DOHH2 (cell line): ENCODE measurements at regions not wholly inside any gene's neighbourhood (a gene's known extent, or its start where the extent isn't known, plus 50 kb on each side); places are given as distances from the start of the nearest gene placed in this dataset.
A peak's percentile ranks its signal among the peaks of the same experiment; 100 is the strongest.

Experiments used
- H3F3A ChIP-seq: fragments of 200-600 bp; sonication (generic), shearing (Covaris generic); 2 replicates; pipeline ENCODE4 v1.6.0; 2016; ENCODE audit warnings: antibody characterized with exemption, mild to moderate bottlenecking; ENCODE audit not compliant: control insufficient read depth, insufficient read depth
- H3K27ac ChIP-seq: fragments of 200-600 bp; sonication (generic); 2 replicates; pipeline ENCODE4 v1.5.1; 2014; ENCODE audit warnings: low read depth, mild to moderate bottlenecking, low read length, moderate library complexity
- H3K27me3 ChIP-seq: fragments of 200-600 bp; sonication (generic); 2 replicates; pipeline ENCODE4 v1.6.1; 2014; ENCODE audit warnings: mild to moderate bottlenecking, low read length, mixed read lengths; ENCODE audit not compliant: control insufficient read depth
- H3K36me3 ChIP-seq: fragments of 200-600 bp; sonication (generic); 2 replicates; pipeline ENCODE4 v1.6.1; 2014; ENCODE audit warnings: mild to moderate bottlenecking, low read length, moderate library complexity, mixed read lengths; ENCODE audit not compliant: control insufficient read depth
- H3K4me1 ChIP-seq: fragments of 200-600 bp; sonication (generic); 2 replicates; pipeline ENCODE4 v1.6.1; 2014; ENCODE audit warnings: mild to moderate bottlenecking, low read length, mixed read lengths; ENCODE audit not compliant: control insufficient read depth
- H3K4me2 ChIP-seq: fragments of 200-600 bp; sonication (generic); 2 replicates; pipeline ENCODE4 v1.6.0; 2014; ENCODE audit warnings: mild to moderate bottlenecking, low read length, moderate library complexity
- H3K4me3 ChIP-seq: fragments of 200-600 bp; sonication (generic); 2 replicates; pipeline ENCODE4 v1.5.1; 2014; ENCODE audit warnings: mild to moderate bottlenecking, low read length, mixed read lengths
- H3K79me2 ChIP-seq: fragments of 200-600 bp; sonication (generic); 2 replicates; pipeline ENCODE4 v1.6.1; 2014; ENCODE audit warnings: mild to moderate bottlenecking, low read length, mixed read lengths; ENCODE audit not compliant: control insufficient read depth
- H3K9me2 ChIP-seq: fragments of 200-600 bp; sonication (generic); replicated peaks from 2 replicates; pipeline ENCODE4 v1.6.1; 2014; ENCODE audit warnings: mild to moderate bottlenecking, low read length, mixed read lengths; ENCODE audit not compliant: control insufficient read depth
- H3K9me3 ChIP-seq: fragments of 200-600 bp; sonication (generic); 2 replicates; pipeline ENCODE4 v1.6.1; 2014; ENCODE audit warnings: antibody characterized with exemption, low read length, mixed read lengths; ENCODE audit not compliant: control insufficient read depth, insufficient read depth
- H4K20me1 ChIP-seq: fragments of 200-600 bp; sonication (generic); 2 replicates; pipeline ENCODE4 v1.6.0; 2014; ENCODE audit warnings: low read depth, mild to moderate bottlenecking, antibody characterized with exemption, low read length, moderate library complexity; ENCODE audit not compliant: control insufficient read depth, insufficient read depth
- EZH2phosphoT487 ChIP-seq: fragments of 200-600 bp; sonication (generic); IDR thresholded peaks from 2 replicates; pipeline ENCODE4 v1.6.1; 2017; ENCODE audit warnings: borderline replicate concordance, mild to moderate bottlenecking, antibody characterized with exemption, low read length, moderate library complexity, mixed read lengths
- TF ChIP-seq, protein P1 (sequence below): fragments of 200-600 bp; sonication (generic); IDR thresholded peaks from one replicate; pipeline ENCODE4 v1.5.1; 2014; ENCODE audit warnings: antibody characterized with exemption, mild to moderate bottlenecking, low read depth, low read length; ENCODE audit not compliant: poor library complexity, severe bottlenecking

- no peaks in the 10 kb centered on the region for H4K20me1 ChIP-seq
- no peaks in the 10 kb centered on the region; the same call in 1 of the 2 replicates for H3K27me3 ChIP-seq
- peaks cover 49% of the 10 kb centered on the region for H3K4me1 ChIP-seq
- H3K4me3 ChIP-seq: peak overlapping the region; percentile 82
- H3K36me3 ChIP-seq: no peaks in the 10 kb centered on the region
- TF ChIP-seq EZH2phosphoT487: no peak
- H3K4me2 ChIP-seq: peak overlapping the region; percentile 96; the same call in 1 of the 2 replicates
- H3F3A ChIP-seq: peaks cover 32% of the 10 kb centered on the region
- H3K9me3 ChIP-seq: no peaks in the 10 kb centered on the region
- no peaks in the 10 kb centered on the region for H3K9me2 ChIP-seq
- H3K27ac ChIP-seq: no peak overlapping the region
- no peaks in the 10 kb centered on the region for H3K79me2 ChIP-seq
These were observed 349.2 kb upstream of the ARGLU1 start for GRCh38 chr13:106917024-106917571.

DNA sequence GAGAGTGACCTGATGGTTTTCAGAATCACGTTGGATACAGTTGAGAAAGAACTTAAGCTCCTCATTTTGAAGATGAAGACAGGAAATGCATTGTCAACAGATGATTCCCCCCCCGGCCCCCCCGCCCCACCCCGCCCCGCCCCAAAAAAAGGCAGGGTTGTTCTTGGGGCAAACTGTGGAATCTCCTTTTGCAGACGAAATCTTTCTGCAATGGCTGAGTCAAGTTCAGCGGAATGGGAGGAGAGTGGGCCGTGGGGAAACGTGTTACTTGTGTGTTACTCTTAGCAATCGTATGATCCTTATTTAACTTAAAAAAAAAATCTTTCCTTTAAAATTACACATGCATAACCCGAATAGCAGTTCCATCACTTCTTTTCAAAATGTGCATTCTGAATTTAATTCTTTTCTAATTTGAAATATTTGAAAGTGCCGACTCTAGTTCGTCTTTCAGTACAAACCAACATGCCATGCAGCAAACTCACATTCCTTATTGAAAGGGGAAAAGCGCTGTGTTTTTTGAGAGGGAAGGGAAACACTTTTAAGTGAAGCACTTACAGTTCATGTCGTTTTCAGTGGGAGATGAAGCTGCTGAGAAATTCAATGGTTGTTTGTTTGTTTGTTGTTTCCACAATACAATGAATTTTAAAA, 348.5 kb upstream of the ARGLU1 start:
- H3K4me1 ChIP-seq: peaks cover 43% of the 10 kb centered on the region
- peaks cover 32% of the 10 kb centered on the region for H3F3A ChIP-seq
- H3K27me3 ChIP-seq: no peaks in the 10 kb centered on the region; the same call in 1 of the 2 replicates
- TF ChIP-seq, protein P1, sequence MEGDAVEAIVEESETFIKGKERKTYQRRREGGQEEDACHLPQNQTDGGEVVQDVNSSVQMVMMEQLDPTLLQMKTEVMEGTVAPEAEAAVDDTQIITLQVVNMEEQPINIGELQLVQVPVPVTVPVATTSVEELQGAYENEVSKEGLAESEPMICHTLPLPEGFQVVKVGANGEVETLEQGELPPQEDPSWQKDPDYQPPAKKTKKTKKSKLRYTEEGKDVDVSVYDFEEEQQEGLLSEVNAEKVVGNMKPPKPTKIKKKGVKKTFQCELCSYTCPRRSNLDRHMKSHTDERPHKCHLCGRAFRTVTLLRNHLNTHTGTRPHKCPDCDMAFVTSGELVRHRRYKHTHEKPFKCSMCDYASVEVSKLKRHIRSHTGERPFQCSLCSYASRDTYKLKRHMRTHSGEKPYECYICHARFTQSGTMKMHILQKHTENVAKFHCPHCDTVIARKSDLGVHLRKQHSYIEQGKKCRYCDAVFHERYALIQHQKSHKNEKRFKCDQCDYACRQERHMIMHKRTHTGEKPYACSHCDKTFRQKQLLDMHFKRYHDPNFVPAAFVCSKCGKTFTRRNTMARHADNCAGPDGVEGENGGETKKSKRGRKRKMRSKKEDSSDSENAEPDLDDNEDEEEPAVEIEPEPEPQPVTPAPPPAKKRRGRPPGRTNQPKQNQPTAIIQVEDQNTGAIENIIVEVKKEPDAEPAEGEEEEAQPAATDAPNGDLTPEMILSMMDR: no peak
- TF ChIP-seq EZH2phosphoT487: no peak
- H3K27ac ChIP-seq: no peak overlapping the region
- no peaks in the 10 kb centered on the region for H3K36me3 ChIP-seq
- H3K4me3 ChIP-seq: no peak overlapping the region
- H3K9me2 ChIP-seq: no peaks in the 10 kb centered on the region
- no peaks in the 10 kb centered on the region for H4K20me1 ChIP-seq
- H3K9me3 ChIP-seq: no peaks in the 10 kb centered on the region
- no peaks in the 10 kb centered on the region for H3K79me2 ChIP-seq
- no peak overlapping the region for H3K4me2 ChIP-seq

DNA sequence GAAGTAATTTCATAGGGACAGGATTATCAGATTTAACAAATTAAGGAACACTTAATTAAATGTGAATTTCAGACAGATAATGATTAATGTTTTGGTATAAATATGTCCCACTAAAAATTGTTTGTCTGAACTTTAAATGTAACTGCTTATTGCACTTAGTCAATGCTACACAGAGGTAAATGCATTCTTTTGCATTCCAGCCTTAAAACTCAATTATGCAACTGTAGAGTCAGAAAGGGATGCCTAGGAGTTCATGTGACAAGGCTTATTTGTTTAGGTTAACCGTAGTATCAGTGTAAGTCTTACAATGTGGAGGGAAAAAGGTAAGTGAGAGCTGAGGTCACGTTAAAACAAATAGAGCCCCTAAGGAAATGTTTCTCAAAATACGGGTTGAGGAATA, 347.2 kb upstream of the ARGLU1 start:
- Histone ChIP-seq H3F3A (peaks cover 19% of the 10 kb centered on the region), H3K4me1 (peaks cover 30% of the 10 kb centered on the region), H3K9me2 (no peaks in the 10 kb centered on the region), H3K27me3 (no peaks in the 10 kb centered on the region; the same call in 1 of the 2 replicates), H3K36me3 (no peaks in the 10 kb centered on the region), H3K79me2 (no peaks in the 10 kb centered on the region), H3K9me3 (no peaks in the 10 kb centered on the region), H4K20me1 (no peaks in the 10 kb centered on the region), H3K4me3 (no peak overlapping the region), H3K4me2 (no peak overlapping the region), H3K27ac (no peak overlapping the region)
- no peak for TF ChIP-seq EZH2phosphoT487
- TF ChIP-seq, protein P1: no peak

DNA sequence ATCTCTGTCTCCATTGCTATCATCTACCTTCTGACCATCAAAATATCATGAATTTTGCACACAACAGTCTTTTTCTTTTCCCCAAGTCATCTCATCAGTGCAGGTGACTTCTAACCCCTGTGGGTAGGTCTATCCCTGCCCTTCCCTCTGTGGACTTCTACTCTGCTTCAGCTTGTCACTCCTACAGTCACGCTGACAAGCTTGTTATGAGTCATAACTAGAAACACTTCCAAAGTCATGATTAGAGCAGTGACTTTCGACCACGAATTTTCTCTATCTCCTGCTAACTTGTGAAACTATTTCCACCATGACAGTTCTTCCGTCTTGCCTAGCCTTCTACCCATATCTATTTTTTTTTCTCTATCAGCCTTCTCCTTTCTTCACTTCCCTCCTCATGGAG, 343.7 kb upstream of the ARGLU1 start:
- Histone ChIP-seq H3K27me3 (no peaks in the 10 kb centered on the region; the same call in none of the 2 replicates), H3K9me2 (no peaks in the 10 kb centered on the region), H3K9me3 (no peaks in the 10 kb centered on the region), H3K4me3 (no peak overlapping the region), H3F3A (no peaks in the 10 kb centered on the region), H4K20me1 (no peaks in the 10 kb centered on the region), H3K27ac (no peak overlapping the region), H3K36me3 (no peaks in the 10 kb centered on the region), H3K4me1 (peaks cover 2% of the 10 kb centered on the region), H3K4me2 (no peak overlapping the region), H3K79me2 (no peaks in the 10 kb centered on the region)
- TF ChIP-seq, protein P1: no peak
- no peak for TF ChIP-seq EZH2phosphoT487
